ENCODE measurements at regions not wholly inside any gene's neighbourhood (a gene's known extent, or its start where the extent isn't known, plus 50 kb on each side); places are given as distances from the start of the nearest gene placed in this dataset.

- Histone ChIP-seq H3K27ac (no peak overlapping the region), H3K9me3 (no peaks in the 10 kb centered on the region), H3K4me3 (ENCODE audit: low read depth in 1 of 2, low read length in 1 of 2) (no peak overlapping the region), H3K4me1 (ENCODE audit: control insufficient read depth in 1 of 2, insufficient read depth in 1 of 2, low read depth in 1 of 2, low read length in 1 of 2) (no peaks in the 10 kb centered on the region), H3K36me3 (no peaks in the 10 kb centered on the region), H3K27me3 (no peaks in the 10 kb centered on the region)
- TF ChIP-seq CTCF (IDR thresholded peaks at IDR 0.05), result no peak
Observed at GRCh38 chr12:66744956-66745383, 66.1 kb upstream of the GRIP1 start.

- no peaks in the 10 kb centered on the region for H3K9me3 ChIP-seq
- no peaks in the 10 kb centered on the region for H3K4me1 ChIP-seq (ENCODE audit: control insufficient read depth in 1 of 2, insufficient read depth in 1 of 2, low read depth in 1 of 2, low read length in 1 of 2)
- H3K27ac ChIP-seq, result no peak overlapping the region
- no peak for TF ChIP-seq CTCF (IDR thresholded peaks at IDR 0.05)
- no peak overlapping the region for H3K4me3 ChIP-seq (ENCODE audit: low read depth in 1 of 2, low read length in 1 of 2)
- H3K27me3 ChIP-seq, result no peaks in the 10 kb centered on the region
- H3K36me3 ChIP-seq, result no peaks in the 10 kb centered on the region
Observed at GRCh38 chr12:66746489-66747201, 67.8 kb upstream of the GRIP1 start.

- H3K9me3 ChIP-seq, result no peaks in the 10 kb centered on the region
Observed at GRCh38 chr12:66751432-66752113, 72.7 kb upstream of the GRIP1 start.

GRCh38 chr12:66753810-66754209, 74.9 kb upstream of the GRIP1 start:
- no peak for TF ChIP-seq CTCF (IDR thresholded peaks at IDR 0.05)
- H3K36me3 ChIP-seq, result no peaks in the 10 kb centered on the region
- H3K4me1 ChIP-seq (ENCODE audit: control insufficient read depth in 1 of 2, insufficient read depth in 1 of 2, low read depth in 1 of 2, low read length in 1 of 2), result no peaks in the 10 kb centered on the region
- no peak overlapping the region for H3K4me3 ChIP-seq (ENCODE audit: low read depth in 1 of 2, low read length in 1 of 2)
- no peaks in the 10 kb centered on the region for H3K27me3 ChIP-seq
- H3K9me3 ChIP-seq, result no peaks in the 10 kb centered on the region
- no peak overlapping the region for H3K27ac ChIP-seq

More at GRCh38 chr12:66751432-66752113, 72.7 kb upstream of the GRIP1 start:
- H3K27me3 ChIP-seq, result no peaks in the 10 kb centered on the region
- H3K4me3 ChIP-seq (ENCODE audit: low read depth in 1 of 2, low read length in 1 of 2), result no peak overlapping the region
- no peak overlapping the region for H3K27ac ChIP-seq
- H3K4me1 ChIP-seq (ENCODE audit: control insufficient read depth in 1 of 2, insufficient read depth in 1 of 2, low read depth in 1 of 2, low read length in 1 of 2), result no peaks in the 10 kb centered on the region
- H3K36me3 ChIP-seq, result no peaks in the 10 kb centered on the region
- TF ChIP-seq CTCF (IDR thresholded peaks at IDR 0.05), result no peak

GRCh38 chr12:66755727-66756395, 77.0 kb upstream of the GRIP1 start:
- TF ChIP-seq CTCF (IDR thresholded peaks at IDR 0.05), result no peak
- no peak overlapping the region for H3K4me3 ChIP-seq (ENCODE audit: low read depth in 1 of 2, low read length in 1 of 2)

More at GRCh38 chr12:66755727-66756395, 77.0 kb upstream of the GRIP1 start:
- Histone ChIP-seq H3K4me1 (ENCODE audit: control insufficient read depth in 1 of 2, insufficient read depth in 1 of 2, low read depth in 1 of 2, low read length in 1 of 2) (no peaks in the 10 kb centered on the region), H3K27ac (no peak overlapping the region), H3K36me3 (no peaks in the 10 kb centered on the region), H3K27me3 (no peaks in the 10 kb centered on the region), H3K9me3 (no peaks in the 10 kb centered on the region)
